HuH-7 (cell line): ENCODE measurements at regions not wholly inside any gene's neighbourhood (a gene's known extent, or its start where the extent isn't known, plus 50 kb on each side); places are given as distances from the start of the nearest gene placed in this dataset.
"Not testable (repeated sequence)": the region's sequence is repeated elsewhere in the genome, so short reads cannot be mapped to it uniquely, and the experiment has no call there.

Source experiments
- DNase-seq: peaks from one replicate; pipeline ENCODE4 v3.0.0; 2011; ENCODE audit warnings: low spot score

GRCh38 chr9:82790875-82791274, 272.1 kb downstream of the RASEF start:
- DNase-seq = no peak

GRCh38 chr9:82791692-82792091, 271.2 kb downstream of the RASEF start:
- no peak for DNase-seq

- DNase-seq = no peak
Measured at GRCh38 chr9:82797534-82797933, 265.4 kb downstream of the RASEF start.

GRCh38 chr9:82799286-82799685, 263.7 kb downstream of the RASEF start:
- DNase-seq = no peak

GRCh38 chr9:82805027-82805426, 257.9 kb downstream of the RASEF start:
- no peak for DNase-seq

- no peak for DNase-seq
Measured at GRCh38 chr9:82808478-82808877, 254.5 kb downstream of the RASEF start.

GRCh38 chr9:82810915-82811314, 252.0 kb downstream of the RASEF start:
- no peak for DNase-seq

- no peak for DNase-seq
Measured at GRCh38 chr9:82819260-82819659, 243.7 kb downstream of the RASEF start.

- no peak for DNase-seq
Measured at GRCh38 chr9:82820186-82820585, 242.8 kb downstream of the RASEF start.

- no peak for DNase-seq
Measured at GRCh38 chr9:82829818-82830217, 233.1 kb downstream of the RASEF start.

- DNase-seq = no peak
Measured at GRCh38 chr9:82865524-82865923, 197.4 kb downstream of the RASEF start.

GRCh38 chr9:82880336-82881050, 182.4 kb downstream of the RASEF start:
- DNase-seq = no peak

- DNase-seq = no peak
Measured at GRCh38 chr9:82882138-82882537, 180.8 kb downstream of the RASEF start.

- no peak for DNase-seq
Measured at GRCh38 chr9:82882748-82883147, 180.2 kb downstream of the RASEF start.

- DNase-seq = no peak
Measured at GRCh38 chr9:82883436-82883835, 179.5 kb downstream of the RASEF start.

- not testable (repeated sequence) for DNase-seq
Measured at GRCh38 chr9:82883974-82884373, 179.0 kb downstream of the RASEF start.

GRCh38 chr9:82890401-82890800, 172.5 kb downstream of the RASEF start:
- DNase-seq = no peak

GRCh38 chr9:82890865-82891264, 172.1 kb downstream of the RASEF start:
- no peak for DNase-seq

- no peak for DNase-seq
Measured at GRCh38 chr9:82891321-82891720, 171.6 kb downstream of the RASEF start.

- no peak for DNase-seq
Measured at GRCh38 chr9:82893549-82893948, 169.4 kb downstream of the RASEF start.

- DNase-seq = no peak
Measured at GRCh38 chr9:82894548-82894947, 168.4 kb downstream of the RASEF start.

- DNase-seq = peak; percentile 10
Measured at GRCh38 chr9:82894961-82895821, 167.8 kb downstream of the RASEF start.

GRCh38 chr9:82895822-82896110, 167.2 kb downstream of the RASEF start:
- DNase-seq = no peak

GRCh38 chr9:82903503-82903902, 159.4 kb downstream of the RASEF start:
- DNase-seq = no peak
